ENCODE measurements at regions not wholly inside any gene's neighbourhood (a gene's known extent, or its start where the extent isn't known, plus 50 kb on each side); places are given as distances from the start of the nearest gene placed in this dataset.

DNA sequence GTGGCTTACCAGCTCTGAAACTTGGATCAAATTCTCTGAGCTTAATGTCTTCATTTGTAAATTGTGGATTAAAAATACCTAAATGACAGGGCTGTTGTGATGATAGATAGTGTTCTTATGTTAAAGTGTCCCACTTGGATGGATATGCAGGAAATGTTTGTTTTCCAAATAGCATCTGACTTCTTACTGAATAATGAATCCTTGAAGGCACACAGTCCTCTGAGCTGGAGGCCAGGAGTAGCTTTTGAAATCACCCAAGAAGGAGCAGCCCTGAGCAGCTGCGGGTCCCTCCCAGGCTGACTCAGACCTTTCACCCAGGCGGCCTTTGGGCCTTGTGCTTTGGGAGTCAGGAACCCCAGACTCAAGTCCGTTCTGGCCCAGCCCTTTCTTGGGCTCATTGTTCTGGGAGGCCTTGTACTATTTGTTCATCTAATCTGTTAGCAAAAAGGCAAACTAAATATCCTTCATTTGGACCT is 173.0 kb upstream of the GATA6 start:
- DNase-seq (ENCODE audit: low spot score): no peak

DNA sequence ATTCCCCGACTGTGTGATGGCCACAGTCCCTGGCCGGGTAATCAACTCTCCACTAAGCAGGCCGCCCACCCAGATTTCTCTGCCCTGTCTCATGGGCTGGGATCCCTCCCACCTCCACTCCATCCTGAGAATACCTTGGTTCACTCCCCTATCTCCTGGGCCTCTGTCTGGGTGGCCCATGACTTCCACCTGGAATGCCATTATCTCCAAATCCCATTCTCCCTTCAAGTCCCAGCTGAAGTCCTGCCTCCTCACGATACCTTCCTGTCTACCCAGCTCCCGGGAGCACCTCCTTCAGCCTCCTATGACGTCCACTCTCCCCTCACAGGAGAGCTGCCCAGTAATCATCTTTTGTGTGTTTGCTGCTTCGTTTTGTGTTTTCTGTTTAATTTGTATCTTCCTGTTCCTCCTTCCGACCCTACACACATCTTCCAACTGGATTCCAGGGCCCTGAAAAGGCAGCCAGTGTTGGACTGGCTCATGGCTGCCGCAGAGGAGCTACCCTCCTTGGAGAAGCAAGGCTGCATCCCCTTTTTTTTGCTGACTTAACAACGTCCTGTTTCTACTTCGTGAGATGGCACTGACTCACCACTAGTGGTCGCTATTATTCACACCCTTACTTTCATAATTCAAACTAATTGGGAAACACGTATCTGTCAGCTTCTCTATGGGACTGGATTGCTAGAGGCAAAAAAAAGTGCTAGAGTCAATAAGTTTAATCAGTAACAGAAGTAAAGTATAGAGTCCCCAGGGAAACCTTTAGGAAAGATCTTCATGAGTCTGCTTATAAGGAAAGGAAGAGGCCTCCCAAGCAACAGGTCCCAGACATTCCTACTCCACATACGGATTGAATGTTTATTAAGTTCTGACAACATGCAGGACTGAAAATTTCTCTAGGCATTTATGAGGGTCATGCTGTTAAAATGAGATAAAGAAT is 171.9 kb upstream of the GATA6 start:
- peak; percentile 77 for DNase-seq (ENCODE audit: low spot score)

DNA sequence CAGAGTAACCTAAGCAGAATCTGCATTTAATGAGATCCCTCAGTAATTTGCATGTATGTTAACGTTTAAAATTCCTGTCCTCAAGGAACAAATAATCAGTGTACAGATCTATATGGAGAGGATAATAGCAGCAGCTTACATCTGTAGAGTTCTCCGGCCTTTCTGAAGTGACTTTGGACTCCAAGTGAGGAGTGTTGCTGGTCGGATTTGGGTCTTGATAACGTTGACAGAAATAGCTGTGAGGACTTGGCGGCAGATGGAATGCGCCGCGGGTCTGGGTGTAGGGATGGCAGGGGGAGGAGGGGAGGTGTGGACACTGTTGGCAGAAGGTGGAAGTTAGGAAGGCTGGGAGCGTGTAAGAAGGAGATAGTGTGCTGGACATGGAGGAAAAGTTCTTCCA is 170.9 kb upstream of the GATA6 start:
- DNase-seq (ENCODE audit: low spot score): no peak

GRCh38 chr18:22001912-22002487 is 167.4 kb upstream of the GATA6 start:
- no peak for DNase-seq (ENCODE audit: low spot score)

DNA sequence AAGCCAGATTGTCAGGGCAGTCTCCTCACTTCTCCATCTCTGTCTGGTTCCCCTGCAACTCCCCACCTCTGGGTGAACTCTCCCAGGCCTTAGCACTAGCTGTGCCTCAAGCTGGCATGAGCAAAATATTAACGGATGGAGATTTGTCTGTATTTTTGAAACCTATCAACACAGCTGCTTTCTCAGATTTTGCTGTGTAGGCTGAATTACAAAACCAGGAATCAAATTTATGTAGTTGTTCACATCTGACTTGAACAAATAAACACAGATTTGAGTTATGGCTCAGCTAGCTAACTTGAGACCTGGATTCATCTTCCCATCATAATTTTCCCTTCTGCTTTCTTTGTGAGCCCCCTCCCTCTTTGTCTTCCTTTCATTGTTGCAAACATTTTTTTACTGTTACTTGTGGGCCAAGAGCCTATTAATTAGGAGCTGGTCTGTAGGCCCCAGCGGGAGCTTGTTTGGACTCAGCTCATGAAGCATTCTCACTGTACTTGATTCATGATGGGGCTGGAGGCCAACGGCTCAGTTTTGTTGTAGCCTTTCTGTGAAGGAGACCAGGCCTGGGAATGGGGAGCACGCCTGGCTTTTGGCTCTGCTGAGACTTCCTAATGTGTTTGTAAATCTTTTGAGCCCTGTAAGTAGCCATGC is 164.1 kb upstream of the GATA6 start:
- DNase-seq (ENCODE audit: low spot score): no peak

DNA sequence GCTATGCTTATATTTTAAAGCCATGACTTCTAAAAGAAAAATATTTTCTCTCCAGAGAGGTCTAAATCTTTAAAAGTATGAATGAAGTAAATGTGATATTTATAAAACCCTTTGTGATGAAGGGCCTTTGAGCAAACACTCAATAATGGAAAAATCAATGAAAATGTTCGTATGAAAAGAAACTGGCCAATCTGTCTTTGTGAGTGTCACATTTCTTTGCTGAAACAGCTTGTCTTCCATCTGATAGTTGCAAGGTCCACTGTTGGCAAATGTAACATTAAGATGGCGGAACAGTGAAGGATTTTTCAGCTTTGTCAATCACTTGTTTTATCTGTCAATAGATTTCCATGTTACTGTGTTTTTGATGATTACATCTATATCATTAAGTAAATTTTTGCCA is 162.9 kb upstream of the GATA6 start:
- no peak for DNase-seq (ENCODE audit: low spot score)

DNA sequence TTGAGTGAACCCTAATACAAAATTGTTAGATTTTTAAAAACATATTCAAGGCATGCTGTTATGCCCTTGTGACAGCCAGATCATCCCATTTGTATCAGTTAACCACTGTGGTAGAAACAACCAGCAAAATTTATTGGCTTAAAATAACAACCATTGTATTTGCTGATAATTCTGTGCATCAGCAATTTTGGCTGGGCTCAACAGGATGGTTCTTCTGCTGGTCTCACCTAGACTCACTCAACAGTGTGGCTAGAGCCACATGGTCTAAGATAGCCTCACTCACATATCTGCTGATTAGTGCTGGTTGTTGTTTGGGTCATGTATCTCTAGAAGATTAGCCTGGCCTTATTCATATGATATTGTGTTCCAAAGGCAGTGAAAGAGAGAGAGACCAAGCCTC is 160.1 kb upstream of the GATA6 start:
- no peak for DNase-seq (ENCODE audit: low spot score)

DNA sequence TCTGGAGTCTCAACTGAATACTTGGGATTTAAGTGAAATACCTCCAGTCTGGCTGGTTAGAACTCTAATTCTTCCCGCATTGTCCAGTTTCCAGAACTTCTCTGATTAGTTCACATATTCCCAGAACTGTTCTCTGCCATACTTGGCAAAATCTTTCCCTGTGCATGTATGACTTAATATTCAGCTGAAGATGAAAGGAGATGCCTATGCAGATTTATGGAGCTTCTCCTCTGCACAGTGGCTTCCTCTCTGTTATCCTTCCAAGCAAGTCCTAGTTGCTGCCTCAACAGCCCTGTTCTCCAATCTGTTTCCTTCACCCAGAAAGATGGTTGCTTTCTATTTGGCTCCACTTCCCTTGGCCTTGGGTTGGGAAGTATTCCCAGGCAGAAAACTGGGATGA is 155.4 kb upstream of the GATA6 start:
- DNase-seq (ENCODE audit: low spot score): no peak

DNA sequence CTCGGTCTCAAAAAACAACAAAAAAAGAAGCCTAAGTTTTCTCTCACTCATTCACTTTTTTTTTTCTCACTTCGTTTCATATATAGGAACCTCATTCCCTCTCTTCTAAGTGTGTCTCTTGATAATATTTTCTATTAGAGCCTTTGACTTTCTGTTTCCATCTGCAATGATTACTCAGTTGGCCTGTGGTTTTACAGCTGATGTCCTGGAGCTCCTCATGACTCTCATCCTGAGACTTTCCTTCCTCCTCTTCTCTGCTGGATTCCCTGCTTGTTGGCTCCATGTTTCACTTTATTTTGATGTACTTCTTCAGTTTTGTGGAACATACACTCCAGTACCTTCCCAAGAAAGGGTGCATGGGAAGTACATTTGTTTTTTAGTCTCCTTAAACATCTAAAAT is 154.2 kb upstream of the GATA6 start:
- DNase-seq (ENCODE audit: low spot score): no peak

- no peak for DNase-seq (ENCODE audit: low spot score)
These were observed 151.0 kb upstream of the GATA6 start for GRCh38 chr18:22018366-22018765.

GRCh38 chr18:22019193-22019592 is 150.2 kb upstream of the GATA6 start:
- no peak for DNase-seq (ENCODE audit: low spot score)

DNA sequence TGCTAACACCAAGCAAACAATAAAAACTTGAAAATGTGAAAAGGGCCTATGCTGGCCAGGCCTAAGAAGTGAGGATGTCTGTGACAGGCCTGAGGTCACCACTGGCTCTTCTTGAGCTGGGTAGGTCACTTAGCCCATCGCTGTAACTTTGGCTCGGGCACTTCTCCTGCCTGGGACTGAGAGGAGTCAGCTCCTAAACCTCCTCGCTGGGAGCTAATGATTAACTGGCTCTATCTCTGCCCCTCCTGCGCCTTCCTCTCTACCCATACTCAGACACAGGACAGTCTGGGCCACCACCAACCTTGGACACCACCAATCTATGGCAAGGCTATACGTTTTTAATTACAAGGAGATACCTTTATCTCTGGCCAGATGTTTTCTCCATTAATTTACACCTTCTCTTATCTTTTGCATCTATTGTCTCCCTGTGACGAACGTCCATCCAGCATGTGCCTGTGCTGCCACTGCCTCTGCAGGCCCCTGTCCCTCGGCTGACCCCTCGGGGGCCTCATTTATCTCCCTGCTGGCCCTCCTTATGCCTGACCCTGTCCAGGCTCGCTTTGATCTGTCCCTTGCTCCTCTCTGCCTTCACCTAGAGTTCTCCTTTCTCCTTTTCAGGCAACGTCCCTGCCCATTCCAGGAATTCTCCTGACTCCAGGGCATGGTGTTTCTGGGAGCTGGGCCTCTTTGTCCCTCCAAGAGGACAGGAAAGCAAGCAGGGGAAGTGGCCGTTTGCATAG is 149.1 kb upstream of the GATA6 start:
- DNase-seq (ENCODE audit: low spot score): no peak

DNA sequence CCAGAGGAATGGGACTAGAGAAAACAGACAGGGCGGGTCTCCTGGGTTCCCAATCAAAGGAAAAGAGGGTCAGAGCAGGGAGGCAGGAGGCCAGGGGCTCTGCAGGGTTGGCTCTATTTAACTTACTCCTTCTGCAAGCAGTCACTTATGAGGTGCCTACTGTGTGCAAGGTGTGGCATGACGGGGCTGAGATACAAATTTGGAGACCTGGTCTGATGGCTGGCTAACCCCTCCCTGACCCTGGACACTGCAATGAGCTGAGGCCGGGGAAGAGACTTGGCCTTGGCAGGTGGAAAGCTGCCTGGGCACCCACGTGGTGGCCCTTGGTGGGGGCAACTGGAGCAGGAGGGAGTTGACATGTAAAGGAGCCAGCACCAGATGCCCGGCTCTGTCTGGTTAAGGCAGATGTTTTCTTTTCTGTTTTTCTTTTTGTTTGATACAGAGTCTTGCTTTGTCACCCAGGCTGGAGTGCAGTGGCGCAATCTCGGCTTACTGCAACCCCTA is 148.5 kb upstream of the GATA6 start:
- DNase-seq (ENCODE audit: low spot score): no peak

- DNase-seq (ENCODE audit: low spot score): no peak
These were observed 147.7 kb upstream of the GATA6 start for GRCh38 chr18:22021701-22022100.

DNA sequence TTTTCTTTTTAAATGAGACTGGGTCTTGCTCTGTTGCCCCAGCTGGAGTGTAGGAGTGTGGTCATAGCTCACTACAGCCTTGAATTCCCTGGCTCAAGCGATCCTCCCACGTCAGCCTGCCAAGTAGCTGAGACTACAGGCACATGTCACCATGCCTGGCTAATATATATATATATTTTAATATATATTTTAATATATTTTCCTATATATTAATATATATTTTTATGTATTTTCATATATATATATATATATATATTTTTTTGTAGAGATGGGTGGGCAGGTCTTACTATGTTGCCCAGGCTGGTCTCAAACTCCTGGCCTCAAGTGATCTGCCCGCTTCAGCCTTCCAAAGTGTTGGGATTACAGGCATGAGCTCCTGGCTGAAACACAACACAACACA is 144.5 kb upstream of the GATA6 start:
- DNase-seq (ENCODE audit: low spot score): no peak

DNA sequence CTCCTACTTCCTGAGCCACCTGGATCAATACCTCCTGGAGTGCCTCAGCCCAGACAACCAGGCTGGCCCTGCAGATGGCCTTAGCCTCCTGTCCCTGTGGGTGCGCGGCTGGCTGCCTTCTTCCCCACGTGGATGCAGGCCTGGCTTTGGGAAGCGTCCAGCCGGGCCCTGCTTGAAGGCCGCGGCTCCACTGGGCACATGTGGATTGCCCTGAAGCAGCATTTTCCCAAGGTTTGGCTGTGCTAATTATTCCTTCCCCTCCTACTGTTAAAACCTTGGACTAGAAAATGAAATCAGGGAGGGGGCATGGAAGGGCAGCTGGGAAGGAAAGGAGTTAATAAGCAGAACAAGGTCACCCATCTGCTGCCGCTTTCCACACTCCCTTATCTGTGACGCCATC is 143.0 kb upstream of the GATA6 start:
- DNase-seq (ENCODE audit: low spot score): no peak

- DNase-seq (ENCODE audit: low spot score): no peak
These were observed 142.5 kb upstream of the GATA6 start for GRCh38 chr18:22026889-22027288.

- no peak for DNase-seq (ENCODE audit: low spot score)
These were observed 137.8 kb upstream of the GATA6 start for GRCh38 chr18:22031611-22032010.

GRCh38 chr18:22032392-22032961 is 136.9 kb upstream of the GATA6 start:
- DNase-seq (ENCODE audit: low spot score): peak; percentile 47

DNA sequence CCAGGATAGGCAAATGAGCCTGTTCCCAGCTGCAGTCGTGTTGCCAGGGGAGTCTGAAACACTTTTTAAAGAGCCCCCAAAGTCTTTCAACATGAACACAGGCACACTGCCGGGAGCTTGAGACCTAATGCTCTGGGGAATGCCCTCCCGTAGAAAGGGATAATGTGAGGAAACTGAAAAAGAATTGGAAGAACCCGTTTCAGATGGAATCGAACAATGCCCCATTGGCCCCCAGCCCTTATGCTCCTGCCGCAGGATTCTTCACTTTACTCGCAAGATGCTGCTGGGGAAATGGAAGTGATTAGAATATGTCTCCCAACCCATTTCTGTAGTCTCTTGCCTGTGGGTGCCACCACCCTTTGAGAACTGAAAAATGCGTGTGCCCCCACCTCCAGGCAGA is 136.3 kb upstream of the GATA6 start:
- DNase-seq (ENCODE audit: low spot score): no peak

- DNase-seq (ENCODE audit: low spot score): no peak
These were observed 135.1 kb upstream of the GATA6 start for GRCh38 chr18:22034276-22034675.

DNA sequence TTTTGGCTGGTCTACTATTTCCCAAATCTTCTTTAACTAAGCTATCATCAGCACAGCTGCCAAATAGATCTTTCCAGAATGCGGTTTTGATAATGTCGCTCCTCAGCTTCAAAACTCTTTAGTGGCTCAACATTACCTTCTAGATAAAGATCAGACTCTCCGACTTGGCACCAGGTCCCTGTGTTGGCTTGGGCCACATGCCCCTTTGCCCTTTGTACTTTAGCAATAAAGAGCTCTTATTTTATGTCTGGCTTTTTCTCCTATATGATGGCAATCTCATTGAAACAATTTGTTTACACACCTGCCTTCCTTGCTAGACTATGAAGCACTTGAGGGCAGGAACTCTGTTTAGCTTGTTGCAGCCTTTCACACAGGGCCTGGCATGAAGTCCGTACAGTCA is 128.9 kb upstream of the GATA6 start:
- DNase-seq (ENCODE audit: low spot score): no peak
